Gastroesophageal sphincter (tissue), 3 donors: ENCODE measurements at regions not wholly inside any gene's neighbourhood (a gene's known extent, or its start where the extent isn't known, plus 50 kb on each side); places are given as distances from the start of the nearest gene placed in this dataset.

ENCODE experiments used
- CTCF ChIP-seq, 4 experiments: fragments of 200-600 bp in 2 of 4; fragments of 450-650 bp in 2 of 4; sonication (generic) in 1 of 4; IDR thresholded peaks; one replicate each; pipeline ENCODE4 v1.5.1; 2017 to 2019; ENCODE audit warnings: antibody characterized with exemption in 4 of 4, mild to moderate bottlenecking in 2 of 4, moderate library complexity in 2 of 4
- EP300 ChIP-seq: sonication (generic); formaldehyde crosslinking; IDR thresholded peaks from one replicate; pipeline ENCODE4 v1.6.1; 2017; ENCODE audit warnings: antibody characterized with exemption, mild to moderate bottlenecking

- no peak for TF ChIP-seq CTCF (IDR thresholded peaks at IDR 0.05)
- no peak for TF ChIP-seq EP300
Measured at GRCh38 chr10:88104223-88104622, 240.8 kb downstream of the PTEN start.
